ENCODE measurements at regions not wholly inside any gene's neighbourhood (a gene's known extent, or its start where the extent isn't known, plus 50 kb on each side); places are given as distances from the start of the nearest gene placed in this dataset.

- TF ChIP-seq MXI1 (IDR thresholded peaks at IDR 0.05; ENCODE audit: low read depth, low read length) (no peak), NFIC (IDR thresholded peaks at IDR 0.05; ENCODE audit: low read depth, low read length) (no peak), ZNF24 (IDR thresholded peaks at IDR 0.05) (no peak), KDM1A (IDR thresholded peaks at IDR 0.05; ENCODE audit: borderline replicate concordance) (no peak), FOS (IDR thresholded peaks at IDR 0.05; ENCODE audit: borderline replicate concordance, extremely low read depth, insufficient read length) (no peak), MYB (IDR thresholded peaks at IDR 0.05; ENCODE audit: borderline replicate concordance, low read depth, low read length) (no peak), STAT1 (conservative IDR thresholded peaks at IDR 0.05) (no peak)
These were observed 130.7 kb upstream of the ACO1 start (continued) for GRCh38 chr9:32253731-32254130.

DNA sequence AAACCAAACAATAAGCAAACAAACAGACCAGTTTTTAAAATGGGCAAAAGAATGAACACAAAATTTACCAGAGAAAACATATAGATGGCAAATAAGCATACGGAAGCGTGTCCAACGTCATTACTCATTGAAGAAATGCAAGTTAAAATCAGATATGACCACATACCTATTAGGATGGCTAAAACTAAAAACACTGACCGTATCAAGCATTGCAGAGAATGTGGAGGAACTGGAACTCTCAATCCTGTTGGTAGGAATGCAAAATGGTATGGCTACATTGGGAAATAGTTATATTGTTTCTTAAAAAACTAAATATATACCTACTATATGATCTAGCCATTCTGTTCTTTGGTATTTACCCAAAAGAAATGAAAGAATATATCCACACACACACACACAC is 129.4 kb upstream of the ACO1 start:
- intact Hi-C loops (cut with micrococcal nuclease; ENCODE audit: unreplicated experiment): loop anchor here (10.0 kb wide), 3 partner anchors 260 to 450 kb away; no protein-coding TSS in a partner anchor
- no TSS peak for BruUV-seq (replicated peaks)
- ChIA-PET POLR2A (no interaction called here), RAD21 (ENCODE audit: unreplicated experiment) (no interaction called here), CTCF (no interaction called here), SMC1A (ENCODE audit: uncharacterized antibody, unreplicated experiment) (no interaction called here)
- FAIRE-seq (no peak), DNase-seq (ENCODE audit: low read depth, low spot score) (no peak), ATAC-seq (no peak)
- no peaks in the 10 kb centered on the region for H4K20me1 ChIP-seq (ENCODE audit: control insufficient read depth, insufficient read depth)
- no peaks in the 10 kb centered on the region for H3K27me3 ChIP-seq (replicated peaks in 1 of 2; ENCODE audit: control insufficient read depth in 2 of 2, insufficient read depth in 2 of 2, low read length in 1 of 2)
- H2AFZ ChIP-seq (ENCODE audit: control insufficient read depth, low read depth, low read length): no peak overlapping the region
- H3K4me2 ChIP-seq (ENCODE audit: control insufficient read depth, insufficient read depth): no peak overlapping the region
- no peak overlapping the region for H3K4me3 ChIP-seq
- 8% methylated on average over 4 of the region's 4 CpGs for WGBS (ENCODE audit: insufficient coverage, insufficient replicate concordance, low lambda C conversion rate, missing lambda C conversion rate)
- no peaks in the 10 kb centered on the region for H3K79me2 ChIP-seq (ENCODE audit: control insufficient read depth, insufficient read depth, low read length)
- no peaks in the 10 kb centered on the region for H3K9me3 ChIP-seq (replicated peaks; ENCODE audit: control insufficient read depth, insufficient read depth, low read length)
- no peak overlapping the region for H3K27ac ChIP-seq (ENCODE audit: control insufficient read depth, insufficient read depth)
- H3K4me1 ChIP-seq (ENCODE audit: control insufficient read depth, insufficient read depth, low read length): no peaks in the 10 kb centered on the region
- H3K9ac ChIP-seq (ENCODE audit: control insufficient read depth, insufficient read depth, low read length): no peak overlapping the region
- in situ Hi-C loops (cut with MboI): no loop called here
- no peaks in the 10 kb centered on the region for H3K36me3 ChIP-seq (ENCODE audit: control insufficient read depth in 2 of 2, insufficient read depth in 2 of 2, low read length in 1 of 2)
- TF ChIP-seq ASH2L (IDR thresholded peaks at IDR 0.05; ENCODE audit: borderline replicate concordance, low read depth) (no peak), NFXL1 (IDR thresholded peaks at IDR 0.05; ENCODE audit: borderline replicate concordance) (no peak), CBFB (IDR thresholded peaks at IDR 0.05; ENCODE audit: low read depth) (no peak), IKZF1 (conservative IDR thresholded peaks at IDR 0.05) (no peak), RAD51 (IDR thresholded peaks at IDR 0.05) (no peak), DPF2 (IDR thresholded peaks at IDR 0.05) (no peak), IRF5 (IDR thresholded peaks at IDR 0.05; ENCODE audit: borderline replicate concordance) (no peak), IKZF2 (IDR thresholded peaks at IDR 0.05) (no peak), CTCF (IDR thresholded peaks at IDR 0.05 in 2 of 3, conservative IDR thresholded peaks at IDR 0.05 in 1 of 3; ENCODE audit: control insufficient read depth in 2 of 3, extremely low read depth in 1 of 3, insufficient read depth in 1 of 3, low read depth in 3 of 3, low read length in 3 of 3) (no peak), ATF3 (IDR thresholded peaks at IDR 0.05; ENCODE audit: borderline replicate concordance, extremely low read depth, low read depth, low read length) (no peak), NBN (IDR thresholded peaks at IDR 0.05) (no peak)
- TF ChIP-seq, protein P1, sequence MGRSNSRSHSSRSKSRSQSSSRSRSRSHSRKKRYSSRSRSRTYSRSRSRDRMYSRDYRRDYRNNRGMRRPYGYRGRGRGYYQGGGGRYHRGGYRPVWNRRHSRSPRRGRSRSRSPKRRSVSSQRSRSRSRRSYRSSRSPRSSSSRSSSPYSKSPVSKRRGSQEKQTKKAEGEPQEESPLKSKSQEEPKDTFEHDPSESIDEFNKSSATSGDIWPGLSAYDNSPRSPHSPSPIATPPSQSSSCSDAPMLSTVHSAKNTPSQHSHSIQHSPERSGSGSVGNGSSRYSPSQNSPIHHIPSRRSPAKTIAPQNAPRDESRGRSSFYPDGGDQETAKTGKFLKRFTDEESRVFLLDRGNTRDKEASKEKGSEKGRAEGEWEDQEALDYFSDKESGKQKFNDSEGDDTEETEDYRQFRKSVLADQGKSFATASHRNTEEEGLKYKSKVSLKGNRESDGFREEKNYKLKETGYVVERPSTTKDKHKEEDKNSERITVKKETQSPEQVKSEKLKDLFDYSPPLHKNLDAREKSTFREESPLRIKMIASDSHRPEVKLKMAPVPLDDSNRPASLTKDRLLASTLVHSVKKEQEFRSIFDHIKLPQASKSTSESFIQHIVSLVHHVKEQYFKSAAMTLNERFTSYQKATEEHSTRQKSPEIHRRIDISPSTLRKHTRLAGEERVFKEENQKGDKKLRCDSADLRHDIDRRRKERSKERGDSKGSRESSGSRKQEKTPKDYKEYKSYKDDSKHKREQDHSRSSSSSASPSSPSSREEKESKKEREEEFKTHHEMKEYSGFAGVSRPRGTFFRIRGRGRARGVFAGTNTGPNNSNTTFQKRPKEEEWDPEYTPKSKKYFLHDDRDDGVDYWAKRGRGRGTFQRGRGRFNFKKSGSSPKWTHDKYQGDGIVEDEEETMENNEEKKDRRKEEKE (IDR thresholded peaks at IDR 0.05): no peak
